ENCODE measurements at regions not wholly inside any gene's neighbourhood (a gene's known extent, or its start where the extent isn't known, plus 50 kb on each side); places are given as distances from the start of the nearest gene placed in this dataset.
"Not testable (repeated sequence)": the region's sequence is repeated elsewhere in the genome, so short reads cannot be mapped to it uniquely, and the experiment has no call there.

DNA sequence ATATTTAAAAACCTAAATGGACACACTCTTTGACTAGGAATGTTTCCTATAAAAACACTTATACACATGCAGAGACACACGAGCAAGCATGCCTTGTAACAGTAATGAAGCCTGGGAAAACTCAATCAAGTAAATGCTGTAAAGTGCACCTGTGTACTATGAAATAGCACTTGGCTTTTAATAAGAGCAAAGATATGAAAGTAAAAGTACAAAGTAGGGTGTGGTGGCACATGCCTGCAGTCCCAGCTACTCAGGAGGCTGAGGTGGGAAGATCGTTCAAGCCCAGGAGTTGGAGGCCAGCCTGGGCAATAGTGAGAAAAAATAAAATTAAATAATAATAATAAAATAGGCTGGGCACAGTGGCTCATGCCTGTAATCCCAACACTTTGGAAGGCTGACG is 166.9 kb upstream of the GRK3 start:
- DNase-seq: no peak

DNA sequence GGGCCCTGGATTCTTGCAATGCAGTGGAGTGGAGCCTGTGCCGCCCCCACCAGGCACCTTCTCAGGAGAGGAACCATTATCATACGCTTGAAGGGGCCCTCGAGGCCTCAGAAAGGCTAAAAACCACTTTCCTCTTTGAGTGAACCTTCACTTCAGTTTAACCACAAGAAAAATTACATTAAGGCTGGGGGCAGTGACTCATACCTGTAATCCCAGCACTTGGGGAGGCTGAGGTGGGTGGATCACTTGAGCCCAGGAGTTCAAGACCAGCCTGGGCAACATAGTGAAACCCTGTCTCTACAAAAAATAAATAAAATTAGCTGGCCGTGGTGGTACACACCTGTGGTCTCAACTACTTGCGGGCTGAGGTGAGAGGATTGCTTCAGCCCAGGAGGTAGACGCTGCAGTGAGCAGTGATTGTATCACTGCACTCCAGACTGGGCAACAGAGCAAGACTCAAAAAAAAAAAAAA is 165.8 kb upstream of the GRK3 start:
- DNase-seq: not testable (repeated sequence)

DNA sequence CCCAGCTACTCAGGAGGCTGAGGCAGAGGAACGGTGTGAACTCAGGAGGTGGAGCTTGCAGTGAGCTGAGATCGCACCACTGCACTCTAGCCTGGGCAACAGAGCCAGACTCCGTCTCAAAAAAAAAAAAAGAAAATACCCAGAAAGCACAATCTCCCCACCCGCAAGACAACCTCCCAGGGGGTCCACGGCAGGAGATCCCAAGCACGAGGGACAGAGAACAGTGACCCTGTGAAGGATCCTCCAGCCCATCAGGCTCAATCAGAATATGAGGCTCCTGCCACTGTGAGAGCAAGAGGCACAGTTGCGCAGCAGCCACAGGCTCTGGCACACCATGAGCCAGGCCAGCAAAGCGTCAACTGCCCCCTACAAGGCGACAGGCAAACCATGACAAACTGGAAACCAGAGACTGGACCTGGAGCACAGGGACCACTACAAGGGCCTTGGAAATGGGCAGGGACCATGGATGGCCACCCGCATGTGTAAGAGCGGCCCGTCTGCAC is 164.8 kb upstream of the GRK3 start:
- no peak for DNase-seq

DNA sequence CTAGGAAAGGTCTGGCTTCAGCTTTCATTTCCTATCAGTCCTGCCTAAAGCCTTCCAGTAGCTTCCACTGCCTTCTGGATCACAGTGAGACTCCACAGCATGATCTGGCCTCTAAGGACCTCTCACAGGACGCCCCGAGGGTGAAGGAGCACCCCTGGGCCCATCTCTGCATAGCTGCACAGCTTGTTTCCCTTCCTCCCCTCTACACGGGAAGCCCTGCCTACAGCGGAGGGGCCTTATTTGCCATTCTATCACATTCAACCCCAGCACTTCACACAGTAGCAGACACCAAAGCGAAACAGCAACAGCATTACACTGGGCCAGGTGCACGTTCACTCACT is 162.3 kb upstream of the GRK3 start:
- no peak for DNase-seq

DNA sequence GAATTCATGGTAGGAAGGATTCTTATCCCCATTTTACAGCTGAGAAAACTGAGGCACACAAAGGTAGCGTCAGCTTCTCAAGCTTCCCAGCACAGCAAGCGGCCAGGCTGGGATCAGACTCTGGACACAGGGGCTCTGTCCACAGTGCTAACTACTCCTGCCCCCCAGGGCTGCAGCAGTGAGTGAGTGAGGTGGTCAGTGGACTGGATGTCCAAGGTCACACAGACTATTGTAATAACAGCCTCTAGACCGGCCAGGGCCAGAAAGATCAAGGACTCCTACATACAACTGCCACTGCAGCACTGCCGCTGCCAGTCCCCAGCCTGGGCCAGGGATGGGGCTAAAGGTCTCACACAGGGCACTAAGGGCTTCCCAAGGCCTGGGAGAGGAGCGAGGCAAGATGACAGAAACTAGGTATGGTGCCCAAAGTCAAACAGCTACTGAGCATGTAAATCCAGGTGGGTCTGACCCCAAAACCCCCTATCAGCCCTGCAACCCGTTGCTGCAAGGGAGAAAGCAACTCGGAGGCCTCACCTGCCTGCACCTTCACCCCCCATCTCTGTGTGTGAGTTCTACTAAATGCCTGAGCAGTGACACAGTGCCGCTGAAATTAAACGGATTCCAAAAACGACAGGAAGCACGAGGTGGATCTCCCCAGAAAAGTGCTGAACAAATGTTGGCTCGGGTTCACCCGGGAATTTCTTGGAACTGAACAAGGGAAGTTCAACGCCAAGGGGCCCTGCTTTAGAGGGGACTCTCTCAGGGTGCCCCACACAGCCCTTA is 161.8 kb upstream of the GRK3 start:
- DNase-seq: no peak

DNA sequence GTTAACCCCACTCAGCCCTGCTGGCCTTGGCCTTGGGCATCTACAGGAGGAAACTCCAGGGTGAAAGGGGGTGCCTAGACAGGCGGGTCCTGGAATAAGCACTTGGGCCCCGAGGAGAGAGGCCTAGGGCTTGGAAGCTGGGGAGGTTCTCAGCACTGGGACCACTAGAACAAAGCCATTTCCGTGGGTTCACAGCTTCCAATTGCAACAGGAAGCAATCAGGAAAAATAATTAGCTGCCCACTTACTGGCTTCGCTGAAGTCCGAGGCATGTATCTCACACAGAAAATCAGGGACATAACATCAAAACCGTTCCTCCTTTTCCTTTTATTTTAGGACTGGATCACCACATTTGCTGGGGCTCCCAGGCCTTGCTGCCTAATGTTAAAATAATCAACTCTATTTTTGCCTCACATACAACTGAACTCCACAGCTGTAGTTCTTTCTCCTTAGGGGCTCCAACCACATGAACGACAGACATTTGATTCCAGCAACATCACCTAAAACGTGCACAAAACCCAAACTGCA is 161.1 kb upstream of the GRK3 start:
- no peak for DNase-seq

DNA sequence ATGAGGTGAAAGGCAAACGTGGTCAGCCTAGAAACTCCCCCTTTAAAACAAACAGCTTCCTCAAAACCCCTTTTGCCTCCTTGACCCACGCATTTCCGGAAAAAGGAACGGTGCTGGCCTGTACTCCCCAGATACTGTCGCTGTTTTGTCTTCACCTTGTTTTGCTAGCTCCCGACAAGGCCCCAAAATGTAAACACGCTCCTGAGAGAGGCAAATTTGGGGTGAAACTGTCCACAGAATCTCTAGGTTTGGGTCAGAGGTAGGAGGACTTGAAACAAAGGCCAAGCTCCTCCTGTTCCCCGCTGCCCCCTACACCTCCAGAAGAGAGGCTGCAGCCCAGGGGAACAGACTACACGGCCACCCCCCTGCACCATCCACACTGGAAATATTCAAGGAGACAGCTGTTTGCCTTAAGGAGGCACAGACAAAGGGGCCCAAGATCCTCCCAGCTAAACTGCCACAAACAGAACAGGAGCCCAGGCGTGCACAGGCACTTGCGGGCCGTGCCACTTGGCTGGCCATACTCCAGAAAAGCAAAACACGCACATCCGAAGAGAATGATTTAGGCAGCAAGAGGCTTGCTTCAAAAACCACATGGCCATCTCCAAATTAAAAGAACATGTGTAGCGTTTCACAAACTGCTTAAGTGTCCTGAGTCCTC is 160.5 kb upstream of the GRK3 start:
- DNase-seq: no peak

DNA sequence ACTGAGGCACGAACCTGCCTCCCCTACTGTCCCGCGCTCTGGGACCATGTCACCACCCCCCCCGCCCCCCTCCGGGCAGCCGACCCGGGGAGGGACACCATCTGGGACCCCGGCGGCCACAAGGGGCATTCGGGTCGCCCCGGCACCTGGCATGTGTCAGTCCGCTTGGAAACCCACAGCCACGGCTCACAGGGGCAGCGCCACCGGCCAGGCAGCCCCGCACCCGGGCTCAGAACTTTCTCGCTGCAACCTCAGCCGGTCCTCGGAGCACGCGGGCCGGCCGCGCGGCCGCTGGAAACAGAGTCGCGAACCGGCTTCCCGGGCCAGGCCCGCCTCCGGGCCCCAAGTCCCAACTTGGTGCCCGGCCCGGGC is 159.9 kb upstream of the GRK3 start:
- no peak for DNase-seq

DNA sequence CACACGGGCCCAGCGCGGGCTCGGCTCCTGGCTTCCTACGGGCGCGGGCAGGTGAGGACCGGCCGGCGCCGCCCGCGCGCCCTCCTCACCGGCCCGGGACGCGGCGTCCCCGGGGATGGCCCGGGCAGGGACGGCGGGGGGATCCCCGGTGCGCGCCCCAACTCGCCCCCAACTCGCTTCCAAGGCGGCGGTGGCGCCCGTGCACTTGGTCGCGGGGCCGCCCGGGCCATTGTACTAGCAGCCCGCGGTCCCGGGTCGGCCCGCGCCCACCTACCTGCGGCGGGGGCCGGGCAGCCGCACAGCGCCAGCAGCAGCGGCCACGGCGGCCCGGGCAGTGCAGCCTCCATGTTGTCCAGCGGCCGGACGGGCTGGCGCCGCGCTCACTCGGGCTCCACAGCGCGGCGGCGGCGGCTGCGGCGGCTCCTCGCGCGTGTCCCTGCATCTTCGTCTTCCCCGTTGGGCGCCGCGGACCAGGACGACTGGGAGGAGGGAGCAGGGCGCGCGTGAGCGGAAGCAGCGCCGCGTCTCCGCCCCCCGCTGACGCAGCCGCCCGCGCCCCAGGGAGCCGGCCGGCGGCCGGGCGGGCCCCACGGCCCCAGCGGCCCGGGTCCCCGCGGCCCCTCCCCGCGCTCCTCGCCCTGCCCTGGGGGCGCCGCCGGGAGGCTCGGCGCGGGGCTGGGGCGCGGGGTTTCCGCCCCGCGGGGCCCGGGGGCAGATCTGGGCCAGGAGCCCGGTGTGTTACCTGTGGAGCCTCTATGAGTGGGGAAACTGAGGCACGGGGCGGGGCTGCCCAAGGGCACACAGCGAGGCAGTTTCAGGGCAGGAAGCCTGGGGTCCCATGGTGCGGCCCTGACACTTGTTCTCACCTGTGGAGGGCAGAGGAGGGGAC is 159.3 kb upstream of the GRK3 start:
- DNase-seq: peak; percentile 67

DNA sequence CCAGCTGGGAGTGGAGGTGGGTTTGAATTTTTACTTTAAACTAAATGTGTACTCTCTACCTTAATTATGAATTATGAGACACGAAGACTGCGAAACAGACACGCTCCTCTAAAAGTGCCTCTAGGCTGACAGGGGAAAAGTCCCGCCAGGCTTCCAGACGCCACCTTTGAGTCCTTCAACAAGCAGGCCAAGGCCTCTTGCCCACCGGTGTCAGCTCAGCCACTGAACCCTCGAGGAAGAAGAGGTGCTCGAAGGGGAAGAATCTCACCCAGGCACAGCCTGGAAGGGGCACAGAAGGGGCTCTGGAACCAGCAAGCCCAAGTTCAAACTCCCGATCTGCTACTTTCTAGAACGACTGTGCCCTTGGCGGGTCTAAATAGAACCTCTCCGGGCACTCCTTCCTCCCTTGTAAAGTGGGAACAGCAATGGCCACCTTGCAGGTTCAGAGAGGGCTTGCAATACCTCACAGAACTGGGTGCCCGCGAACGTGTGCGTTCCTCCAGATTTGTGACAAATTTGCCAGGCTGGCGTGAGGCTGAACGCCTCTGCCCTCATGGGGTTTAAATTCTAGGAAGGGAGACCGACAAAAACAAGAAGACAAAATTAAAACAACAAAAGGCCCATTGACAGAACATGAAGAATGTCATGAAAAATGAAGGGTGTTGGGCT is 158.5 kb upstream of the GRK3 start:
- DNase-seq: no peak

DNA sequence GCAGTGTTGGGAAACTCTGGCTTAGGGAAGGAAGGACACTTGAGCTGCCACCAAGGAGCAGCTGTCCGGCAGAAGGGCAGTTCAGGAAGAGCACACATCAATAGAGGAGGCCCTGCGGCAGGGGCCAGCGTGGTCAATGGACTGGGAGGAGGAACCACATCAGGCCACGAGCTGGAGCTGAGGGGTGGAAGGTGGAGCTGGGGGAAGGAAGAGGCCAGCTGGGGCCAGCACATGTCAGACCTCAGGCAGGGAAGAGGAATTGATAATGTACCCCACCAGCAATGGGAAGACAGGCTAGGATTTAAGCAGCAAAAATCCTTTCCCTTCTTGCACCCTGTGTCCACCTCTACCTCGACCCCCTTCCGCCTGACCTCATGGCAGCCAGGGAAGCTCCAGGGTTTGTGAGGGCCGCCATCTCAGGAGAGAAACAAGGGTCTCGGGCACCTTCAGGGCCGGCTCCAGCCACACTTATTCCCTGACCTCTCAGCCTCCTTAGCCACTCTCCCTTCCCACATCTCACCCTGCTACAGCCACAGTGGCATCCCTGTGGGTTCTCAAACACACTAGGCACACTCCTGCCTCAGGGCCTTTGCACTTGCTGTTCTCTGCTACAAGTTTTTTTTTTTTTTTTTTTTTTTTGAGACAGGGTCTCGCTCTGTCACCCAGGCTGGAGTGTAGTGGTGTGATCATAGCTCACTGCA is 157.8 kb upstream of the GRK3 start:
- no peak for DNase-seq

DNA sequence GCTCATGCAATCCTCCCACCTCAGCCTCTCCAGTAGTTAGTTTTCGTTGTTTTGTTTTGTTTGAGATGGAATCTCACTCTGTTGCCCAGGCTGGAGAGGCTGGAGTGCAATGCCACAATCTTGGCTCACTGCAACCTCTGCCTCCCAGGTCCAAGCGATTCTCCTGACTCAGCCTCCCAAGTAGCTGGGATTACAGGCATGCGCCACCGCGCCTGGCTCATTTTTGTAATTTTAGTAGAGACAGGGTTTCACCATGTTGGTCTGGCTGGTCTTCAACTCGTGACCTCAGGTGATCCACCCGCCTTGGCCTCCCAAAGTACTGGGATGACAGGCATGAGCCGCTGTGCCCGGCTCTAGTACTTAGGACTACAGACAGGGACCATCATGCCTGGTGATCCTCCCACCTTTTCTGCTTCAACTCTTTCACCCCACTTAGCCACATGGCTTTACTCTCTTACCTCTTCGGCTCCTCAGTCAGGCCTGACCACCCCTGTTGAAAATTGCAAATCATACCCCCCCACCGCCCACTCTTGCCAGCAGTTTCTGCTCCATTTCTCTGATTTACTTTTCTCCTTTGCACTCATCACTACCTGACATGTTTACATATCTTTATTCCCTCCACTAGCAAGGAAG is 157.1 kb upstream of the GRK3 start:
- no peak for DNase-seq

DNA sequence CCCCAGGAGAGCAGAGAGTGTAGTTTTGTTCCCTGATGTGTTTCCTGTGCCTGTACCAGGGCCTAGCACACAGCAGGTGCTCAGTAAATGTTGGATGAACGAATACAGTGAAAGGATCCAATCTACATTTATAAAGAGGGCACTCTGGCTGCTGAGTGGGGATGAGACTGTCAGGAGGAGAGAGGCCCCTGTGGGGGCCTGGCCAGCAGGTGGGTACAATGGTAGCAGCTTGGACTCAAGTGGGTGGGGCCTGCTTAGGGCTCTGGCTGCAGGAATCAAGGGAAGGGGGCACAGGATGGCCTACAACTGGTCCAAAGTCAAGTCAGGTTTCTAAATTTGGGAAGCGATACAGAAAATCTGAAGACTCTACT is 156.6 kb upstream of the GRK3 start:
- no peak for DNase-seq

DNA sequence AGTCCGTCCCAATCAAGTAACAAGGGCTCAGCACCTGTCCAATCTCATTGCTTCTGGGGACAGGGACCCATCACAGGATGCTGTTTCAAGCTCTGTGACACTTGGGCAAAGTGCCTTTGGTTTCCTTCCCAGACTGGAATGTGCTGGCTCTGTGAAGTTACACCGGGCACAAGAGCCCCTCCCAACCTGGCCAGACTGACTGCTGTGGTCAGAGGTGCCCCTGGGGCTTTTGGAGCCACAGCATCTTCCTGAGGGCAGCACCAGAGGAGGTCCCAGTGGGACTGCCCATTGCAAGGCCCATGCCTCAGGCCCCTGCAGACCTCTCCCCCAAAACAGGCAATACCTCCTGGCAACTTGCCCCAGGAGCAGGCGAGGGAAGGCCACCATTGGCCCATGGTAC is 155.2 kb upstream of the GRK3 start:
- DNase-seq: no peak

DNA sequence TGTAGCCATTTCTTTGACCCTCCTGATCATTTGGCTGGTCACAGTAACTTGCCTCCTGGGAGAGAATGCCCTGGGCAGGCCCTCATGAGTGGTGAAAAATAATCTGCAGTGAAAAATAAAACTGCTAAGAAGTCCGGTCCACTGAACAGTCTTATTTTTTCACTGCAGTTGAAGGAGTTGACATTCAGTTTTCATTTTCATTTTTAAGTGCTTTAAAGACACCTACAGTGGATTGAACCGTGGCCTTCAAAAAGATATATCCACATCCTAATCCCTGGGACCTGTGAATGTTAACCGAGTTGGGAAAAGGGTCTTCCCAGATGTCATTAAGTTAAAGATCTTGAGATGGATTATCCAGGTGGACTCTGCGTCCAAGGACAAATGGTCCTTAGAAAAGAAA is 153.6 kb upstream of the GRK3 start:
- no peak for DNase-seq

DNA sequence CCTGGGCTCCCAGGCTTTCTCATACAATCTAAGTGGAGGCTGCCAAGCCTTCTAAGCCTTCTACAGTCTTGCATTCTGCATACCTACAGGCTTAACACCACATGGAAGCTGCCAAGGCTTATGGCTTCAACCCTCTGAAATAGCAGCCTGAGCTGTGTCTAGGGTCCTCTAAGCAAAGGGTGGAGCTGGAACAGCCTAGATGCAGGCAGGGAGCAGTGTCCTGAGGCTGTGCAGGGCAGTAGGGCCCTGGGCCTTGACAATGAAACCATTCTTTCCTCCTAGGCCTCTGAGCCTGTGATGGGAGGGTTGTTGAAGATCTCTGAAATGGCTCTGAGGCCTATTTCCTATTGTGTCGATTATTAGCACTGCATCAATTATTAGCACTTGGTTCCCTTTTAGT is 150.9 kb upstream of the GRK3 start:
- DNase-seq: no peak

DNA sequence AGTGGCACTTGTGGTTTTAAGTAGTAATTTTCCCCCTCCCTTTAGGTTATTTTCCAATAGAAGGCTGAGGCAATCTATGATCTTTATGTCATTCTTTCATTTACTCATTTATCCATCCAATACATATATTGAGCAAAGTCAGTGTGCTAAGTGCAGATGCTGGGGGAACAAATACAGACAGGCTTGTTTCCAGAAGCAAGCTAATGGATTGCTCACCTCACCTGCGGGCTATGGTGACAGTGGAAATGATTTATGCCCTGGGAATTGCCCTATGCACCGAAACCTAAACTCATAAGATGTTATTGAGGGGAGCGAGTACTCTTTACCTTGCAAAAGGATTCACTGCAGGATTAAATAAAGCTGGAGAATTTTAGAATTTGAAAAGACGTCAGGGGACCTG is 148.7 kb upstream of the GRK3 start:
- DNase-seq: not testable (repeated sequence)

DNA sequence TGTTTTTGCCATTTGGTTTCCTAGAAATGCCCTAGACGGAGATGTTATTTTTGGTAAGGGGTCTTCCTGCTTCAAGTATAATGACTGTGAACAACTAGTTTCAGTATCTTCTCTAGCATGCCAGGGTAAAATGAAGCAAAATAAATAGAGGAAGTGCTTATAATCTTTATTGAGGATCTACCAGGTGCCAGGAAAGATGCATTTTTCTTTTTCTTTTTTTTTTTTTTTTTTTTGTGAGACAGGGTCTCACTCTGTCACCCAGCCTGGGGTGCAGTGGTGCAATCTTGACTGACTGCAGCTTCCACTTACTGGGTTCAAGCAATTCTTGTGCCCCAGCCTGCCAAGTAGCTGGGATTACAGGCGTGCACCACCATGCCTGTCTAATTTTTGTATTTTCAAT is 146.6 kb upstream of the GRK3 start:
- DNase-seq: not testable (repeated sequence)

DNA sequence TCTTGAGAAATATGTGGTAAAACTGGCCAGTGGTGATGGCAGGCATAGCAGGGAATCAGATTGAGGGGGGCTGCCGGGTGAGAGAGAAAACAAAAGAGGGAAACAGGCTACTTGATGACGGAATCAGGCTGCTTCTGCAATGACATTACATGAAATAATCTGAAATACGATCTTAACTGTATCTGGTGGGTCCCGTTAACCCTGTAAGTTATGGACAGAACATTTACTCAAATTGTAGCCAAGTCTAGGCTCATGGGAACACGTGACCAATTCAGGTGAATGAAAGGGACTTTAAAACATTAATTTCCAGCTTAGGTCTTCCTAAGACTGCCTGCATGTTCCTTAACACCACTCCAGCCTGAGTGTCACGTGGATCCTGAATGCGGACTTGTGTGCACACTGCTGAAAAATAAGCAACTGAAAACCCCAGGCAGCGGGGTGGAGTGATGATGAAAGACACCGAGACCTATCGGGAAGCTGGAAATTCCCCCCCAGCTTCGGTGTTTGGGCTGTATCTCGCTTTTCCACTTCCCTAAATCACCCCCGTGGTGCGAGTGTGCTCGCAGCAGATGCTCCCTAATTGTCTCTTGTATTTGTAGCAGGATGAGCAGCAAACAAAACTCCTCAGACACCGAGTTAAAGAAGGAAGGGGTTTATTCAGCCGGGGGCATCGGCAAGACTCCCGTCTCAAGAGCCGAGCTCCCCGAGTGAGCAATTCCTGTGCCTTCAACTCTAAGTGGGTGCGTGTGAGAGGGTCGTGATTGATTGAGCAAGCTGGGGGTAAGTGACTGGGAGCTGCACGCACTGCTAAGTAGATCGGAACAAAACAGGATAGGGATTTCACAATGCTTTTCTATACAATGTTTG is 145.0 kb upstream of the GRK3 start:
- DNase-seq: peak; percentile 57

DNA sequence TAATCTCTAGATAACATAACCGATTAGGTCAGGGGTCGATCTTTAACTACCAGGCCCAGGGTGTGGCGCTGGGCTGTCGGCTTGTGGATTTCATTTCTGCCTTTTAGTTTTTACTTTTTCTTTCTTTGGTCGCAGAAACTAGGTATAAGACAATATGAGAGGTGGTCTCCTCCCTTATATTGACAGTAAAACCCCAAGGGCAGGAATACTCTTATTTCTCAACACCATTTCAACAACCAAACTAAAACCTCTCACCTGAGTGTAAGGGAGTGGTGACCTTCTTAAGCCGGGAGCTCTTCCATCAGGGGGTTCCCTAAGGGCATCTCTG is 144.4 kb upstream of the GRK3 start:
- DNase-seq: not testable (repeated sequence)

DNA sequence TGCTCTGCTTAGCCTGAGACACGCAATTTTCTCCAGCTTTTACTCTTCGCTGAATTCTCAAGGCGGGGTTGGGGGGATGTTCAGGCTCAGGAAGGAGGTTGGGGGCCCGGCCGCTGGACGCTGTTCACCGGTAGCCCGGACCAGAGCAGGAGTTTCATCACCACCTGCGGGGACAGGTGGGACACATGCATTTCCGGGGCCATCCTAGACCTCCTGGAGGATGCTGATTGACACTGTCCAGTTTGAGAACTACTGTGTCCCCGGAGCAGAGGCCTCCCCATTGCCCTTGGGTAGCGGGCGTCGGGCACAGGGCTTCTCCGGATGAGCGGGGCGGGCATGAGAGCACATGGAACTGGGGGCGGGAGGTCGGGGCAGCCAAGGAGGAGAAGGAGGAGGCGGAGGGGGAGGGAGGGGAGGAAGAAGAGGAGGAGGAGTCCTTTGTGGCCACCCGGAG is 144.0 kb upstream of the GRK3 start:
- no peak for DNase-seq
